GM23248 (cell line): ENCODE measurements at regions not wholly inside any gene's neighbourhood (a gene's known extent, or its start where the extent isn't known, plus 50 kb on each side); places are given as distances from the start of the nearest gene placed in this dataset.

Experiments
- EZH2 ChIP-seq: fragments of 200-600 bp; sonication (generic); IDR thresholded peaks from 2 replicates; pipeline ENCODE4 v1.6.1; 2018; ENCODE audit warnings: antibody characterized with exemption, mild to moderate bottlenecking; ENCODE audit not compliant: insufficient read depth, poor library complexity, severe bottlenecking
- EZH2phosphoT487 ChIP-seq: fragments of 200-600 bp; sonication (generic); IDR thresholded peaks from 2 replicates; pipeline ENCODE4 v1.6.1; 2018; ENCODE audit warnings: antibody characterized with exemption, moderate library complexity, mild to moderate bottlenecking, low read depth; ENCODE audit not compliant: insufficient read depth

GRCh38 chr9:555493-555892 is 286.0 kb upstream of the DMRT1 start:
- no peak for TF ChIP-seq EZH2phosphoT487
- TF ChIP-seq EZH2 = no peak
